Activated T-helper 1 cell treated with anti-CD3 and anti-CD28 coated beads, Interleukin-12 subunit alpha, Interleukin-12 subunit beta, Interleukin-2, Interleukin-4 antibody, amounts not matched to agents 30 ng/mL and 10 ng/mL and 1 ng/mL, durations not matched to agents 14 hours and 24 hours and 36 hours (primary cell): ENCODE measurements at regions not wholly inside any gene's neighbourhood (a gene's known extent, or its start where the extent isn't known, plus 50 kb on each side); places are given as distances from the start of the nearest gene placed in this dataset.

Source experiments
- DNase-seq: peaks from one replicate; pipeline ENCODE4 v3.0.0; 2021; ENCODE audit warnings: low spot score
- H3K27ac Mint-ChIP-seq: one replicate; pipeline ENCODE4 v1.8.0; 2021; ENCODE audit warnings: mild to moderate bottlenecking, mixed read lengths
- H3K27me3 Mint-ChIP-seq: one replicate; pipeline ENCODE4 v1.8.0; 2022; ENCODE audit warnings: mild to moderate bottlenecking, moderate library complexity, mixed read lengths; ENCODE audit not compliant: insufficient read depth
- H3K36me3 Mint-ChIP-seq: one replicate; pipeline ENCODE4 v1.8.0; 2021; ENCODE audit warnings: low read depth, mixed read lengths
- H3K4me1 Mint-ChIP-seq: one replicate; pipeline ENCODE4 v1.8.0; 2021; ENCODE audit warnings: low read depth, mixed read lengths
- H3K4me3 Mint-ChIP-seq: one replicate; pipeline ENCODE4 v1.8.0; 2021; ENCODE audit warnings: mild to moderate bottlenecking, moderate library complexity, mixed read lengths
- H3K9me3 Mint-ChIP-seq: one replicate; pipeline ENCODE4 v1.8.0; 2021; ENCODE audit warnings: mixed read lengths
- intact Hi-C: fragments of 100-400 bp; cut with micrococcal nuclease; formaldehyde crosslinking; loops from one replicate; pipeline ENCODE4 v1.15.1; 2024

DNA sequence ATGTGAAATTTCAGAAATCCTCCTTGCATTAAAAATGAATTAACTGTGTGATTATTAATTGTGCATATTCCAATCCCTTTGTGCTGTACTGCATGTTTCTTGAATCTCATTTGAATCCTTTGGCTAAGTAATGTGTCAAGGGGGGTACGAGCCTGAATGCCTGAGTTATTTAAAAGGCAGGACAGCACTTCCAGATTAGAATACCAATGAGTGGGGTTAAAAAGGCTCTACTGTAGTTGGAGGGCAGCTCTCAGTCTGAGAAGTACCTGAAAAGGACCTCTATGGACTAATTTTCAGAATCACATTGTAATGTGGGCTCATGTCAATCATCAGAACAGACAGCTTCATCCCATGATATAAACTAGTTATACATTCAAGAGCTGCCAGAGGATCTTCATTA lies 423.0 kb downstream of the GRB14 start:
- intact Hi-C loops: no loop called here
- no peaks in the 10 kb centered on the region for H3K27me3 Mint-ChIP-seq
- no peaks in the 10 kb centered on the region for H3K36me3 Mint-ChIP-seq
- DNase-seq: no peak
- peaks cover 4% of the 10 kb centered on the region for H3K9me3 Mint-ChIP-seq
- H3K4me1 Mint-ChIP-seq: no peaks in the 10 kb centered on the region
- no peak overlapping the region for H3K27ac Mint-ChIP-seq
- H3K4me3 Mint-ChIP-seq: no peak overlapping the region

- Mint-ChIP-seq H3K4me1 (no peaks in the 10 kb centered on the region), H3K4me3 (no peak overlapping the region), H3K27me3 (no peaks in the 10 kb centered on the region), H3K27ac (no peak overlapping the region), H3K9me3 (peaks cover 3% of the 10 kb centered on the region), H3K36me3 (no peaks in the 10 kb centered on the region)
- intact Hi-C loops: no loop called here
- no peak for DNase-seq
These were observed 430.6 kb downstream of the GRB14 start for GRCh38 chr2:164190700-164191099.

DNA sequence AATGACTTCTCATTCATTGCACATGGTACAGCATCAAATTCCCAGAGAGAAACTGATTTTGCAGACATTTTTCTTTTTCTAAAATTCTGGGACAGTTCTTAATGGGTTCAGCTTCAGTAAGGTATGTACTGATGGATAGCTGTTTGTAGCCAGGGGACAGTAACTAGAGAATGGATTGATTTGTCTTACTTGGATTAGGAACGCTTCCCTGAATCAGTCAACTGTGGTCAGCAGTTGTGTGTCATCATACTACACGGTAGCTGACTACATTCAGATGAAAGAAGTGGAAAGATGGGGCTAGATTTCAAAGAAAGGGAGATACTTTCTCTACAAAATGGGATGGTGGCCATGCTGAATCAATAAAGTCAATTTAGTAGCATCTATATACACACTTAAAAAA lies 431.4 kb downstream of the GRB14 start:
- Mint-ChIP-seq H3K36me3 (no peaks in the 10 kb centered on the region), H3K27ac (no peak overlapping the region), H3K4me1 (no peaks in the 10 kb centered on the region), H3K4me3 (no peak overlapping the region), H3K27me3 (no peaks in the 10 kb centered on the region), H3K9me3 (peaks cover 3% of the 10 kb centered on the region)
- intact Hi-C loops: no loop called here
- DNase-seq: no peak

DNA sequence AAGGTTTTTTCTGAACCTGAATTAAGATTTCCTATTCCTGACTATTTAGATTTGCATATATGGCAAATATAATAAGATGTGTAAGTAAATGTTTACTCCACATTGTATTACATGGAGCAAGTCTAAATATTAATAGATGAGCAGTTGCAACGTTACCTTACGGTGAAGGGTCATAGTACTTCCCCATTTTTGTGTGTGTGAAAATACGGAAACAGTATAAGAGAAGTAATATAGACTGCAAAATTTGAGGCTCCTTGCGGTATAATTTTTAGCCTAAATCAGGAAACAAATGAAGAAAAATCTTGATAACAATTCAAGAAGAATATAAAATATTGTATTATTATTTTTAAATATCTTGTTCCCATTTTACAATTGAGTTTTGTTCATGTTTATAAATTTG lies 434.2 kb downstream of the GRB14 start:
- Mint-ChIP-seq H3K36me3 (no peaks in the 10 kb centered on the region), H3K9me3 (peaks cover 3% of the 10 kb centered on the region), H3K27ac (no peak overlapping the region), H3K4me1 (no peaks in the 10 kb centered on the region), H3K4me3 (no peak overlapping the region), H3K27me3 (no peaks in the 10 kb centered on the region)
- intact Hi-C loops: no loop called here
- DNase-seq: no peak

GRCh38 chr2:164186591-164186990 lies 434.7 kb downstream of the GRB14 start:
- no peak overlapping the region for H3K27ac Mint-ChIP-seq
- no peak for DNase-seq
- peaks cover 3% of the 10 kb centered on the region for H3K9me3 Mint-ChIP-seq
- no peak overlapping the region for H3K4me3 Mint-ChIP-seq
- no peaks in the 10 kb centered on the region for H3K36me3 Mint-ChIP-seq
- intact Hi-C loops: no loop called here
- H3K27me3 Mint-ChIP-seq: no peaks in the 10 kb centered on the region
- no peaks in the 10 kb centered on the region for H3K4me1 Mint-ChIP-seq

- no peak for DNase-seq
- no peaks in the 10 kb centered on the region for H3K4me1 Mint-ChIP-seq
- H3K9me3 Mint-ChIP-seq: no peaks in the 10 kb centered on the region
- H3K27ac Mint-ChIP-seq: no peak overlapping the region
- intact Hi-C loops: no loop called here
- H3K36me3 Mint-ChIP-seq: no peaks in the 10 kb centered on the region
- H3K27me3 Mint-ChIP-seq: no peaks in the 10 kb centered on the region
- no peak overlapping the region for H3K4me3 Mint-ChIP-seq
These were observed 439.1 kb downstream of the GRB14 start for GRCh38 chr2:164182116-164182627.

- intact Hi-C loops: no loop called here
- Mint-ChIP-seq H3K4me3 (no peak overlapping the region), H3K9me3 (no peaks in the 10 kb centered on the region), H3K27me3 (no peaks in the 10 kb centered on the region), H3K36me3 (no peaks in the 10 kb centered on the region), H3K4me1 (no peaks in the 10 kb centered on the region), H3K27ac (no peak overlapping the region)
- DNase-seq: no peak
These were observed 442.3 kb downstream of the GRB14 start for GRCh38 chr2:164178835-164179465.

- H3K9me3 Mint-ChIP-seq: peaks cover 4% of the 10 kb centered on the region
- no peak for DNase-seq
- no peaks in the 10 kb centered on the region for H3K4me1 Mint-ChIP-seq
- H3K36me3 Mint-ChIP-seq: no peaks in the 10 kb centered on the region
- intact Hi-C loops: no loop called here
- H3K27me3 Mint-ChIP-seq: no peaks in the 10 kb centered on the region
- no peak overlapping the region for H3K27ac Mint-ChIP-seq
- no peak overlapping the region for H3K4me3 Mint-ChIP-seq
These were observed 428.8 kb upstream of the FIGN start for GRCh38 chr2:164164602-164165001.

GRCh38 chr2:164155558-164155957 lies 419.8 kb upstream of the FIGN start:
- Mint-ChIP-seq H3K36me3 (no peaks in the 10 kb centered on the region), H3K4me1 (no peaks in the 10 kb centered on the region), H3K9me3 (no peaks in the 10 kb centered on the region), H3K4me3 (no peak overlapping the region), H3K27ac (no peak overlapping the region), H3K27me3 (no peaks in the 10 kb centered on the region)
- intact Hi-C loops: no loop called here
- no peak for DNase-seq

- H3K36me3 Mint-ChIP-seq: no peaks in the 10 kb centered on the region
- intact Hi-C loops: no loop called here
- DNase-seq: no peak
- H3K27ac Mint-ChIP-seq: no peak overlapping the region
- no peak overlapping the region for H3K4me3 Mint-ChIP-seq
- H3K27me3 Mint-ChIP-seq: no peaks in the 10 kb centered on the region
- no peaks in the 10 kb centered on the region for H3K9me3 Mint-ChIP-seq
- no peaks in the 10 kb centered on the region for H3K4me1 Mint-ChIP-seq
These were observed 415.7 kb upstream of the FIGN start for GRCh38 chr2:164151522-164151921.

- no peaks in the 10 kb centered on the region for H3K27me3 Mint-ChIP-seq
- intact Hi-C loops: no loop called here
- no peaks in the 10 kb centered on the region for H3K4me1 Mint-ChIP-seq
These were observed 414.8 kb upstream of the FIGN start for GRCh38 chr2:164150604-164151003.

DNA sequence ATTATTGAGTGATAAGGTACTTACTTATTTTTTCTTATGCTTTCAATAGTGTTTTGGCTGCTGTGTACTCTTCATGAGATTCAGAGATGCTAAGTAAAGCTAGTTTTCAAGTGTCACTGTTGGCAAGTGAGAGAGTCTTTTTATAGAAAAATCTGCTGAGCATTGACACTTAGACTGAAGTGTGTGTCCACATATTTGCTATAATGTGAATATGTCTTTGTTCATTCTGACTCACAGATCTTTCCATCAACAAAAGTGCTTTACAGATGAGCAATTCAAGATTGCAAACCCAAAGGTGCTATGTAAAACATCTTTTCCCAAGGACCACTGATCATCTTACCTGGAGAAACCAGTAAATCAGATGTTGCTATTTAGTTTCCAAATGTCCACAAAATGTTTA lies 410.6 kb upstream of the FIGN start:
- Mint-ChIP-seq H3K9me3 (no peaks in the 10 kb centered on the region), H3K27ac (no peak overlapping the region), H3K27me3 (no peaks in the 10 kb centered on the region), H3K36me3 (no peaks in the 10 kb centered on the region), H3K4me1 (no peaks in the 10 kb centered on the region), H3K4me3 (no peak overlapping the region)
- no peak for DNase-seq
- intact Hi-C loops: no loop called here

More at GRCh38 chr2:164150604-164151003, 414.8 kb upstream of the FIGN start:
- Mint-ChIP-seq H3K9me3 (no peaks in the 10 kb centered on the region), H3K36me3 (no peaks in the 10 kb centered on the region), H3K4me3 (no peak overlapping the region), H3K27ac (no peak overlapping the region)
- no peak for DNase-seq

GRCh38 chr2:164145093-164145987 lies 409.5 kb upstream of the FIGN start:
- intact Hi-C loops: no loop called here
- H3K27ac Mint-ChIP-seq: no peak overlapping the region
- no peaks in the 10 kb centered on the region for H3K27me3 Mint-ChIP-seq
- H3K4me1 Mint-ChIP-seq: no peaks in the 10 kb centered on the region
- H3K4me3 Mint-ChIP-seq: no peak overlapping the region
- DNase-seq: no peak
- no peaks in the 10 kb centered on the region for H3K36me3 Mint-ChIP-seq
- no peaks in the 10 kb centered on the region for H3K9me3 Mint-ChIP-seq
